HG02759 (cell line): ENCODE measurements at regions not wholly inside any gene's neighbourhood (a gene's known extent, or its start where the extent isn't known, plus 50 kb on each side); places are given as distances from the start of the nearest gene placed in this dataset.
"Not testable (repeated sequence)": the region's sequence is repeated elsewhere in the genome, so short reads cannot be mapped to it uniquely, and the experiment has no call there.

ENCODE experiments used
- ATAC-seq: cut with Tn5 transposase; IDR thresholded peaks from one replicate; pipeline ENCODE4 v1.9.1; 2021; ENCODE audit warnings: mild to moderate bottlenecking, moderate library complexity; ENCODE audit not compliant: unreplicated experiment

DNA sequence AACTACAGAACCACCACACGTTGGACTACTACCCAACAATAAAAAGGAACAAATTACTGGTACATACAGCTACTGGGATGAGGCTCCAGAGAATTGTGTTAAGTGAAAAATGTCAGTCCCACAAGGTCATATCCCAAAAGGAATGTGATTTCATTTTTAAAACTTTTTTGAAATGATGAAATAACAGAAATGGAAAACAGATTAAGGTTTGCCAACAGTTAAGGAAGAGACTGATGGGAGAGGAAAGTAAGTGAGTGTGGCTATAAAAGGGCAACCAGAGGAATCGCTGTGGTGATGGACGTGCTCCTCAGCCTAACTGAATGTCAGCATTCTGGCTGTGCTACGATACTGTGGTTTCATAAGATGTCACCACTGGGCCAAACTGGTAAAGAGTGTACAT lies 512.8 kb downstream of the UQCRFS1 start:
- ATAC-seq: no peak

GRCh38 chr19:28697308-28697707 lies 515.6 kb downstream of the UQCRFS1 start:
- ATAC-seq: no peak

GRCh38 chr19:28694812-28695211 lies 518.1 kb downstream of the UQCRFS1 start:
- ATAC-seq: no peak

- ATAC-seq: no peak
Measured at GRCh38 chr19:28691683-28692082, 521.3 kb downstream of the UQCRFS1 start.

GRCh38 chr19:28689464-28689863 lies 523.5 kb downstream of the UQCRFS1 start:
- ATAC-seq: not testable (repeated sequence)

GRCh38 chr19:28687296-28687695 lies 525.7 kb downstream of the UQCRFS1 start:
- no peak for ATAC-seq

DNA sequence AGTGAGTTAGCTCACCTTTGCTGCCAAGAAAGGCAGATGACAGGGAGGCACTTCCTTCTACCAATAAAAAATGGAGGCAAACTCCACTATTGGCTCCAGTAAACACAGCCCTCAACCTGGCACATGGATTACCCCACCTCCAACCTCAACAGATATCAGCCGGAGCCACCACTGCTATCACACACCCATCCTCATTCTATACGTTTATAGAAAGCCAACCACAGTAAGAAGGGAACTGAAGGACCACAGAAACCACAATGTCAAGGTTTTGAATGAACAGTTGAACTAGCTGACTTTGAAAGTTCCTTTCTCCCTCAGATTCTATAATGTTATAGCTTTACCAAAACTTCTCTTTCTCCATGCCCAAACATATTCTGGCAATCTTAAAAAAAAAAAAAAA lies 526.2 kb downstream of the UQCRFS1 start:
- no peak for ATAC-seq

GRCh38 chr19:28685802-28686201 lies 527.1 kb downstream of the UQCRFS1 start:
- ATAC-seq: no peak

- ATAC-seq: not testable (repeated sequence)
Measured at GRCh38 chr19:28685077-28685476, 527.9 kb downstream of the UQCRFS1 start.

DNA sequence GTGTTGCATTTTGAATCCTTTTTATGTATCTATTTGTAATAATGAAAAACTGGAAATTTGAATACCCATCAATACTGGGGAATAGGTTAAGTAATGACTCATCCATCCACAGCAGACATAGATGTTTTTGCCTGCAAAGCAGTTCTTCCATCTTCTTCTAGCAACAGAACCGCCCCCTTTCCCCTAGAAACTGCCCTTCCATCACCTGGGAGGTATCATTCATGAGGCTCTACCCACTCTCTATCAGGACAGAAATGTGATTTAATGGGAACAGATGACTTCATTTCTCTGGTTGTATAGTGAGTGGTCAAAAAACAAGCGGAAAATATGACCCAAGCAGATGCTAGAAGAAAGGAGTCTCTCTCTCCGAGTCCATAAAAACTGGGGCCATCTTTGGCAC lies 532.8 kb downstream of the UQCRFS1 start:
- no peak for ATAC-seq

DNA sequence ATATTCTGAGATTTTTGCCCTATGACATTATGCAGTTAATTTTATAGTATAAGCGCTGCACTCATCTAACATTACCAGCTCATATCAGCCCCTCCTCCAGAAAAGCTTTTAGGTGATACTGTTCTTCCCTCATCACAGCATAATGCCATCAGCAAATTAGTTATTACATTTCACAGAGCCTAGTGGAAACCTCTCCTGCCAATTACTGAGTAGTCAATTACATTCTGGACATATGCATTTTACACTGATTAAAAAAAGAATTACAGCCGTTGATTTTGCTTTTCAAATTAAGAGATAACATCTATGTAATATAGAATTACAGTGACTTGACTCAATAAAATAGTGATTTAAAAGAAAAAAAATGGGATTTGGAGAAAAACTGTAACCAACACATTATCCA lies 542.1 kb downstream of the UQCRFS1 start:
- ATAC-seq: no peak

DNA sequence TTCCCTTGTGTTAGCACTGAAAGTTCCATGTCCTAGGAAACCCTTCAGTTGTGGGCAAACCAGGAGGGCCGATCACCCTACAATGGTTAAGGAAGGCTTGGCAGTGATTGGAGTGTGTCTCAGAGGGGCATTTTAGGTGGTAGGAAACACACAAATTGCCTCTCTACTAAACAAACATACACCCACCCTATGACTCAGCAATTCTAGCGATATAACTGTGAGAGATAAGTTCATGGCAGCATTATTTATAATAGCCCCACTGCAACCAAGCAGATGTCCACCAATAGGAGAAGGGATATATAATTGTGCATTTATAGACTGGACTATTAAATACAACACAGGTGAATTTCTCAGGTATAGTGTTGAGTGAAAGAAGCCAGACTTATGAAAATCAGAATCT lies 543.1 kb downstream of the UQCRFS1 start:
- ATAC-seq: no peak

DNA sequence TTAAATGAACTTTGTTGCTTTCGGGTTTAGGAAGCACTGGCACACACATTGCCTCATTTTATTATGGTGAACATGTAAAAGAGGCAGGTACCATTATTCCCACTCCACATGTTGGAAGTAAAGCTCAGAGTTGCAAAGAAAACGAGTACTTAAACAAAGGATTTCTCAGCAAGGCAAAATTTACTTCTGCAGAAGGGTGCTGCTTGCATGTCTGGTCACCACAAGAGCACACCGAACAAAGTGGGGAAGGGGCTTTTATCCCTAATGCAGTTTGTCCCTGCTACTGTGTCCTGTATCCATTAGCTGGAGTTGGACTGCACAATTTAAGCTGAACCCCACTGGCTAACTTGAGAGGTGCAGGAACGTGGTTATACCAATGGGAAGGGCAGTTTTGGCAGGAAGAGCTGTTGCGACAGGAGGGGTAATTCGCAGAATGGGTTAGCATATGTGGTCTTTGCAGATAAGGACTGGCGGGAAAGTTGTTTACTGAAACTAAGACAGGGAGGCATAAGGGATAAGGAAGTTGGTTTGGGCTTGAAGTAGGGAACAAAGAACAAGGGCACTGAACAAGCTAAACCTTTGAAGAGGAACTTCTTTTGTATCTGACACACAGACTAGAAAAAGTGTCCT lies 545.5 kb downstream of the UQCRFS1 start:
- no peak for ATAC-seq

GRCh38 chr19:28665748-28666147 lies 547.2 kb downstream of the UQCRFS1 start:
- no peak for ATAC-seq

GRCh38 chr19:28656644-28657043 lies 556.3 kb downstream of the UQCRFS1 start:
- ATAC-seq: no peak

DNA sequence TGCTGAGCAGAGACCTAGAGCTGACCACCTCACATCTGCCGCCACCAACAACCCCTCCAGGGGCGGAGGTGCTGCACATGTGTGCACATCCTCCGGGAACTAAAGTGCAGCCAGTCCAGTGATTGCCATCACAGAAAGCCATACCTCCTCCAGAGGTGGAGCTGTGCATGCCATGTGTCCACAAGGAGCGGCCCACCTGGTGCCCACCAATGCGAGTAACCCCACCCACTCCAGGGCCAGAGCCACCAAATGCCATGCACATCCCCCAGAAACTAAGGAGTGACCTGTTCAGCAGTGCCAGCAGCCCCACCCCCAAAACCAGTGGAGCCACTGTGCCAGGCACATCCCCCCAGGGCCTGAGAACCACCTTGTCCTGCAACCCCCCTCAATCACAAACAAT lies 557.9 kb downstream of the UQCRFS1 start:
- ATAC-seq: no peak

- ATAC-seq: no peak
Measured at GRCh38 chr19:28652765-28653164, 560.2 kb downstream of the UQCRFS1 start.

DNA sequence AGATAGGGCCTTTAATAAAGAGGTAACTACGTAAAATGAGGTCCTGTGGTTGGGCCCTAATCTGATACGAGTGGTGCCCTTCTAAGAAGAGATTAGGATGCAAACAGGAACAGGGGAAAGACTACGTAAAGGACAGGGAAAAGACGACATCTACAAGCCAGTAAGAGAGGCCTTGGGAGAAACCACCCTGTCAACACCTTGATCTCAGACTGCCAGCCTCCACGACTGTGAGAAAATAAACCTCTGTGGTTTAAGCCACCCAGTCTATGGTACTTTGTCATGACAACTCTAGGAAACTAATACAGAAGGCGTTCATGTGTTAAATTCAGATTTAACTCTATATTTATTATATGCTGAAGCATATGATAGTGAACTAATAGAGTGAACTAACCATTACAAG lies 566.3 kb downstream of the UQCRFS1 start:
- no peak for ATAC-seq

DNA sequence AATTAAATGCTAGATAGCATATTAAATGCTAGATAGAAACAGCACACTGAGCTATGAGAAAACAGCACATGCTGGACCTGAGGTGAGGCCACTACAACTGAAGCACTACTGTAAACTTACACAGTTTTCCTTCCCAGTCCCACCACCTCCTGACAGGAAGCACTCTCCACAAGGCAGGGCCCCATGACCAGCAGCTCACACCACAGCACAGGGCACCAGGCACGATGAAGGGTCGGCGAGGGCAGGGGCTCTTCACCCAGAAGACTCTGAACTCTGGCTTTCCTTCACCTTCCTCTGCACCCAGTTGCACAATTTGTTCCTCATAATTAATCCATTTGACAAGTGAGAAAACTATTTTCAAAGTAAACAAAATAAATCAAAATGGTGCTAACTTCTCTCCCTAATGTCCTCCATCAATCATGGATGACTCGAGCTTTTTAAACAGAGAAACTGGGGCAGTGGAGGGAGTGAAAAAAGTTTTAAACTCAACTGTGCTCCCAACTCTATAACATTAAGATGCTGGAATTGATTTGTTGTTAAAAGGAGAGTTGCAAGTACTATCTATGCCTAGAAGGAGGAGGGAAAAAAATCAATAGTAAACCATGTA lies 568.7 kb downstream of the UQCRFS1 start:
- no peak for ATAC-seq

DNA sequence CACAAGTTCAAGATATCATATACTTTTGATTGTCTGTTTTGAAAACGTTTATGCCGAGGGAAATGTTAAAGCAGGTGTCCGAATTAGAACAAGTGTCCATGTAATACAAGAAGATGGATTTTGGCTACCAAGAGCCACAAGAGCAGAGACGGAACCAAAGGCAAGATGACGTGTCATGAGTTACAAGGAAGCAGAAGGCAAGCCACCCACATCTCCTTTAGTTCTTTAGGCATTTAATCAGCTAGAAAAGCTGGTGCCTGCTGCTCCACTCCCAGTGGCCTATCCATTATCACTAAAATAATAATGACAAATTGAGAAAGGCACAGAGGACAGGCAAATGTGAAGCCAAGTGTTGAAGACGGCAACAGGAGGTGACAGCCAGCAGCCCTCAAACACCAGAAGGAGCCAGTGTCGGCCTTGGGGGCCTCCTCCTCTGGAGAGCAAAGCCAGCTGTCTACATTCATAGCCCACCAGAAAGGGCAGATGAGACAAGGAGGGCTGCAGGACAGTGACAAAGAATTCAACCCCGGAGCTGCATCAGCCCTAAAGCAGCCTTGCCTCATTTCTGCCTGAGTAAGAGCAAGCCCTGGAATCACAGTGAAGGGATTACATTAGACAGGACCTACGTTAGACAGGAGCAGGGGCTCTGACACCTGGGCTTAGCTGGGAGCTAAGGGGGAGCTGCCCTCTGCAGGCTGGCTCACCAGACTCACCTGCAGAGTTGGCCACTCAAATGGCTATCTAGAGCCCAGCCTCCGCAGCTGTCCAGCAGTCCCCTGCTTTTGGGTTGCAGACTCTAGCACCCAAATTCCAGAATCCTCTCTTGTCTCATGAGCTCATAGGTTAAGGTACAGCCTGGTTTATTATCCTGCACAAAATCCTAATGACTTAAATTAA lies 569.9 kb downstream of the UQCRFS1 start:
- no peak for ATAC-seq

DNA sequence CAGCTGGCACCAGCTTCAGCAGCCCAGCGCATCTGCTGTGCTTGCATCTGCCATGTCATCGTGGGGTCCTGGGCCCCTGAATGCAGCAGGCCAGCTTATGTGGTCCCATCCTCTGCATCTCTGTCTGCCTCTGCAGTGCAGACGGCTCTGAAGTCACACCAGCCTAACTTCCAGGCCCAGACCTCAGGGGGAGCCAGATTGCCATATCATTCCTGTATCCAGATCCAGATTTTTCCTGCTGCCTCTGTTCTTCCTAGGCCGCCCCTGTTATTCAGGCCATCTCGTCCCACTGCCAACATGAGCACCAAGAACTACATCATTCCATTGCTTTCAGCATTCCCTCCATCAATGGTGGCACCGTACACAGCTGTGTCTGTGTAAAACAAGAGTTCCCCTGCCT lies 571.6 kb downstream of the UQCRFS1 start:
- ATAC-seq: no peak

- ATAC-seq: no peak
Measured at GRCh38 chr19:28640506-28640905, 572.4 kb downstream of the UQCRFS1 start.
